Tibial artery (tissue), 4 donors: ENCODE measurements at regions not wholly inside any gene's neighbourhood (a gene's known extent, or its start where the extent isn't known, plus 50 kb on each side); places are given as distances from the start of the nearest gene placed in this dataset.

ENCODE experiments used
- DNase-seq, 2 donors: peaks; one replicate each; pipeline ENCODE4 v3.0.0-alpha.2; 2019
- H3K27ac ChIP-seq, 2 donors: fragments of 200-600 bp; sonication (generic) in 1 of 2; 1 replicate in 1 of 2; 2 replicates in 1 of 2; pipeline ENCODE4 v1.5.1; 2018 to 2019; ENCODE audit warnings: mild to moderate bottlenecking in 1 of 2
- H3K27me3 ChIP-seq, 2 donors: fragments of 200-600 bp; sonication (generic) in 1 of 2; one replicate each; pipeline versions ENCODE4 v1.5.1 to v1.6.0; 2016 to 2019
- H3K36me3 ChIP-seq, 3 donors: fragments of 200-600 bp; sonication (generic) in 2 of 3; one replicate each; pipeline ENCODE4 v1.5.1; 2016 to 2019; ENCODE audit warnings: mild to moderate bottlenecking in 2 of 3
- H3K4me1 ChIP-seq, 4 donors: fragments of 200-600 bp; sonication (generic) in 2 of 4; 1 replicate in 3 of 4; 2 replicates in 1 of 4; pipeline ENCODE4 v1.5.1; 2016 to 2019
- H3K4me3 ChIP-seq, 2 donors: fragments of 200-600 bp; sonication (generic) in 1 of 2; 1 replicate in 1 of 2; 2 replicates in 1 of 2; pipeline ENCODE4 v1.5.1; 2018 to 2019; ENCODE audit warnings: mild to moderate bottlenecking in 2 of 2
- H3K9me3 ChIP-seq, 3 donors: fragments of 200-600 bp; sonication (generic) in 1 of 3; one replicate each; pipeline ENCODE4 v1.5.1; 2016 to 2019
- intact Hi-C: fragments of 100-400 bp; cut with DNase I; formaldehyde crosslinking; loops from one replicate; pipeline ENCODE4 v1.15.0; 2023; ENCODE audit warnings: low total_unique reads
- TF ChIP-seq, protein P1 (sequence below), 2 experiments: fragments of 200-600 bp in 1 of 2; fragments of 450-650 bp in 1 of 2; IDR thresholded peaks; one replicate each; pipeline ENCODE4 v1.5.1; 2017 to 2019; ENCODE audit warnings: antibody characterized with exemption in 2 of 2, mild to moderate bottlenecking in 1 of 2, moderate library complexity in 1 of 2

GRCh38 chr2:200725596-200725995, 86.1 kb upstream of the BZW1 start:
- no peak overlapping the region for H3K27ac ChIP-seq
- no peak overlapping the region for H3K4me3 ChIP-seq
- H3K9me3 ChIP-seq = no peaks in the 10 kb centered on the region
- no peak for DNase-seq
- intact Hi-C loops = no loop called here
- TF ChIP-seq, protein P1, sequence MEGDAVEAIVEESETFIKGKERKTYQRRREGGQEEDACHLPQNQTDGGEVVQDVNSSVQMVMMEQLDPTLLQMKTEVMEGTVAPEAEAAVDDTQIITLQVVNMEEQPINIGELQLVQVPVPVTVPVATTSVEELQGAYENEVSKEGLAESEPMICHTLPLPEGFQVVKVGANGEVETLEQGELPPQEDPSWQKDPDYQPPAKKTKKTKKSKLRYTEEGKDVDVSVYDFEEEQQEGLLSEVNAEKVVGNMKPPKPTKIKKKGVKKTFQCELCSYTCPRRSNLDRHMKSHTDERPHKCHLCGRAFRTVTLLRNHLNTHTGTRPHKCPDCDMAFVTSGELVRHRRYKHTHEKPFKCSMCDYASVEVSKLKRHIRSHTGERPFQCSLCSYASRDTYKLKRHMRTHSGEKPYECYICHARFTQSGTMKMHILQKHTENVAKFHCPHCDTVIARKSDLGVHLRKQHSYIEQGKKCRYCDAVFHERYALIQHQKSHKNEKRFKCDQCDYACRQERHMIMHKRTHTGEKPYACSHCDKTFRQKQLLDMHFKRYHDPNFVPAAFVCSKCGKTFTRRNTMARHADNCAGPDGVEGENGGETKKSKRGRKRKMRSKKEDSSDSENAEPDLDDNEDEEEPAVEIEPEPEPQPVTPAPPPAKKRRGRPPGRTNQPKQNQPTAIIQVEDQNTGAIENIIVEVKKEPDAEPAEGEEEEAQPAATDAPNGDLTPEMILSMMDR (IDR thresholded peaks at IDR 0.05) = no peak
- peaks cover 0 to 8% of the 10 kb centered on the region in 2 donors for H3K27me3 ChIP-seq
- H3K36me3 ChIP-seq = no peaks in the 10 kb centered on the region
- no peaks in the 10 kb centered on the region for H3K4me1 ChIP-seq

GRCh38 chr2:200728630-200729029, 83.1 kb upstream of the BZW1 start:
- H3K27ac ChIP-seq = no peak overlapping the region
- TF ChIP-seq, protein P1 (IDR thresholded peaks at IDR 0.05) = no peak
- no peaks in the 10 kb centered on the region for H3K36me3 ChIP-seq
- no peak for DNase-seq
- peaks cover 0 to 11% of the 10 kb centered on the region in 2 donors for H3K27me3 ChIP-seq
- intact Hi-C loops = no loop called here
- H3K4me1 ChIP-seq = no peaks in the 10 kb centered on the region
- H3K4me3 ChIP-seq = no peak overlapping the region
- no peaks in the 10 kb centered on the region for H3K9me3 ChIP-seq

GRCh38 chr2:200730302-200730701, 81.4 kb upstream of the BZW1 start:
- TF ChIP-seq, protein P1 (IDR thresholded peaks at IDR 0.05) = no peak
- H3K4me1 ChIP-seq = no peaks in the 10 kb centered on the region
- peaks cover 0 to 10% of the 10 kb centered on the region in 2 donors for H3K27me3 ChIP-seq
- H3K4me3 ChIP-seq = no peak overlapping the region
- H3K27ac ChIP-seq = no peak overlapping the region
- DNase-seq = no peak
- H3K9me3 ChIP-seq = no peaks in the 10 kb centered on the region
- no peaks in the 10 kb centered on the region for H3K36me3 ChIP-seq
- intact Hi-C loops = no loop called here

GRCh38 chr2:200730960-200731359, 80.8 kb upstream of the BZW1 start:
- Histone ChIP-seq H3K9me3 (no peaks in the 10 kb centered on the region), H3K4me1 (no peaks in the 10 kb centered on the region), H3K27me3 (peaks cover 0 to 7% of the 10 kb centered on the region in 2 donors), H3K36me3 (no peaks in the 10 kb centered on the region), H3K4me3 (no peak overlapping the region), H3K27ac (no peak overlapping the region)
- TF ChIP-seq, protein P1 (IDR thresholded peaks at IDR 0.05) = no peak
- no peak for DNase-seq
- intact Hi-C loops = no loop called here

GRCh38 chr2:200732866-200733265, 78.8 kb upstream of the BZW1 start:
- DNase-seq = no peak
- Histone ChIP-seq H3K4me3 (no peak overlapping the region), H3K27me3 (peaks cover 0 to 7% of the 10 kb centered on the region in 2 donors), H3K9me3 (no peaks in the 10 kb centered on the region), H3K27ac (no peak overlapping the region), H3K36me3 (no peaks in the 10 kb centered on the region), H3K4me1 (no peaks in the 10 kb centered on the region)
- intact Hi-C loops = no loop called here
- TF ChIP-seq, protein P1 (IDR thresholded peaks at IDR 0.05) = no peak

DNA sequence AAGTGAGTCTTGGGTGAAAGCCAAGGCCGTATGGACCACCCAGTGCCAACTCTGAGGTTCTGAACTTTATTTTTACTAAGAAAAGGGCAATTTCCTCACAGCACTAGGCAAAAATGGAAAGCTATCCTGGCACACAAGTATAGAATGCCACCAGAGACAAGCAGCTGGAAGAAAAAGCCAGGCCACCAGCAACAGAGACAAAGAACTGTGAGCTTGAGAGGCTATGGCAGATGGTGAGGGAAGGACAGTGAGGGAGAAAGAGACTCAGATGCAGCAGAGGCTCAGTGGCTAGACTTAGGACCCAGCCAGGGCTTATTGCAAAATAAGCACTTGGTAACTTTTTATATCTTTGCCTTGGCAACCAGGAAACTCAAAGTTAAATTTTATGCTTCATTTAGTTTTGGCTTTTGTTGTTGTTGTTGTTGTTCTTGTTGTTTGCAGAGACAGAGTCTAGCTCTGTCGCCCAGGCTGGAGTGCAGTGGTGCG, 78.0 kb upstream of the BZW1 start:
- intact Hi-C loops = no loop called here
- no peak for DNase-seq
- Histone ChIP-seq H3K27ac (no peak overlapping the region), H3K27me3 (peaks cover 0 to 7% of the 10 kb centered on the region in 2 donors), H3K4me3 (no peak overlapping the region), H3K9me3 (no peaks in the 10 kb centered on the region), H3K4me1 (no peaks in the 10 kb centered on the region), H3K36me3 (no peaks in the 10 kb centered on the region)
- TF ChIP-seq, protein P1 (IDR thresholded peaks at IDR 0.05) = no peak
